Activated CD4-positive, alpha-beta T cell treated with anti-CD3 and anti-CD28 coated beads for 48 hours (primary cell): ENCODE measurements at regions not wholly inside any gene's neighbourhood (a gene's known extent, or its start where the extent isn't known, plus 50 kb on each side); places are given as distances from the start of the nearest gene placed in this dataset.

ENCODE experiments used
- DNase-seq: peaks from one replicate; pipeline ENCODE4 v3.0.0-alpha.2; 2020

DNA sequence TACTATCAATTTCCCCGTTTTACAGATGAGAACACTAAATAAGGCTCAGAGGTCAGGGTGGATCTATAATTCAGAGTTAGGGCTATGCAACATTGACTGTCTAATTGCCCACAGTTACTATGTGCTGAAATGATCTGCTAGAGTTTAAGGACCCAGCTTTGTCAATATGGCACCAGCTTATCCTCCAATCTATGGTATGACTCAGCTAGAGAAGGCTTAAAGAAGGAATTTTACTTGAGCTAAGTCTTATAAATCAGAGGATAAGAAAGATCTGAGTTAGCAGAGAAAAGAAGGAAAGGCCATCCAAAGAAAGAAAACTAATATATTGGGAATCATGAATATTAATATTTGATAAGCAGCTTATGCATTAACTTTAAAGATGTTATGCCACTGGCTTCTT is 78.1 kb downstream of the ASB9 start:
- no peak for DNase-seq

- no peak for DNase-seq
Measured at GRCh38 chrX:15188039-15188438, 81.8 kb downstream of the ASB9 start.

DNA sequence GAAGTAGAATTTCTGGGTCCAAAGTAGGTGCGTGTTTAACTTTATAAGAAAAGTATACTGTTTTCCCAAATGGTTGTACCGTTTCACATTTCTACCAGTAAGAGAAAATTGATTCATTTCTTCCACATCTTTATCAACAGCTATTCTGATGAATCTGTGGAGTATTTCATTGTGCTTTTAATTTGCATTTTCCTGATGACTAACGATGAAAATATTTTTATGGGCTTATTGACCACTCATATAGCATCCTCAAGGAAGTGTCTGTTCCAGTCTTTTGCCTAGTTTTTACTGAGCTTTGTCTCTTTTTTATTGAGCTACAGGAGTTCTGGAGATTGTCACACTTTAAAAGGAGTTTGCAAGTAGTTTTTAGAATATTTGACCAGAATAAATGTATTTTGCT is 92.6 kb downstream of the ASB9 start:
- no peak for DNase-seq

DNA sequence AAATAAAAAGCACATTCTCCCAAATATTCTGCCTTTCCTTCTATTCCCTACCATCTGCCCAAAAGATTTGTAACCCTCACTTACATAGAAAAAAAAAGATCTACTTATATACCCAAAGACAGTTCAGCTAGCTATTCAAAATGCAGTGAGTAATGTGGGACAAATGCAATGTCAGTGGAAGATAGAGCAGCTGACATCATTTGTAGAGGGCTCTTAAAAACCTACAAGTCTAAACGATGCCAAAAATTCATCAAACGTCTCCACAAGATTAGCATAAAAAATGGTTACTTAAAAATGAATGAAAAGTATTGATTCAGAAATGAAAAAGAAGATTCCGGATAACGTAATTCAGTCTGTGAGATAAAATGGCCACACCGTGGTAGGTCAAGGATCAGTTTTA is 96.5 kb downstream of the ASB9 start:
- DNase-seq: no peak

GRCh38 chrX:15170927-15171326 is 99.0 kb downstream of the ASB9 start:
- no peak for DNase-seq

DNA sequence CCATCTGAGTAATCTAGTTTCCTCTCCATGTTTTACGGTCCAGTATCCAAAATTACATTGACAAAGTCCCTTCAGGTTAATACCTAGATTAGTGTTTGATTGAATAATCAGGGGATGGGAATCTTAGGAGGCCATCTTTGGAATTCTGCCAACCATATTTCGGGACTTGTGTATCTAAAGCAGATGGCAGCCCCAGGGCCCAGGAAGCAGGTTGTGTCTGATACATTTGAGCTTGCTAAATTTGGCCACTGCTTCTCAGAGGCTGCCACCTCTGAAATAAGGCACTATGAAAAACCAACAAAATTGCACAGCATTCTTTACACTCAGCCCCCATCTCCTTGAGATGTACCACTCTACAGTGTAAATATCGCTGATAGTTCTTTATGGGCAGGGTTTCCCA is 102.1 kb downstream of the ASB9 start:
- DNase-seq: no peak

DNA sequence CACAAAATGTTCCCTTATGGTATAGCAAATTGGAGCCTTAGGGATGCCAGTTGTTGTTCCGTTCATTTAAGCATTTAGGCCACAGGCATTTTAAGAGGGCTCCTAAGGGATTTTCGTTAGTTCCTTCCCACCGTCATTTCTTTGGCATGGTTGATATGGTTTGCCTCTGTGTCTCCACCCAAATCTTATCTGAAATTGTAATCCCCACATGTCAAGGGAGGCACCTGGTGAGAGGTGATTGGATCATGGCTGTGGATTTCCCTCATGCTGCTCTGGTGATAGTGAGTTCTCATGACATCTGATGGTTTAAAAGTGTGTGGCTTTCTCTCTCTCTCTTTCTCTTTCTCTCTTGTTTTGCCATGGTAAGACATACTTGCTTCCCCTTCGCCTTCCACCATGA is 104.1 kb downstream of the ASB9 start:
- DNase-seq: no peak

GRCh38 chrX:15163131-15163530 is 106.8 kb downstream of the ASB9 start:
- DNase-seq: no peak

DNA sequence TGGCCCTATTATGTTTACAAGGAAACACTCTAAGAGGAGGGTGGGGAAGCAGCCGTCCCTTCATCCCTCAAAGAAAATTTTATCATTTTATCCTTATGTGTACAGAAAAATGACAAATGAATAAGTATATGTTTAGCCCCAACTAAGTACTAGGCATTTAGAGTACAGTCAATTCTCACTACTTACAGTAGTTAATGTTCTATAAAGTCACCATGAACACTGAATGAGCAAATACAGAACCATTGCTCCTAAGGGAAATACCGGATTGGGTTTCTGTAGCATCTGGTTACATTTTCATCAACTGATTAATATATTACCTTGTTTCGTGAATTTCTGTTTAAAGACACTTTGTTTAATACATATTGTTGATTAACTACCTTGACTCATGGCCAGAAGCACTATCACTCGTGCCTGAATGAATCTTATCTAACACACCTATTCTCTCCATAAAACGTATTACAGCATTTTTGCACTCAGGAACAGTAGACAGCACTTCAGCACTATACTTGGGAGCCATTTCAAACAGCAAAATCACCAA is 109.3 kb downstream of the ASB9 start:
- no peak for DNase-seq

- DNase-seq: peak; percentile 35
Measured at GRCh38 chrX:15158736-15159406, 111.0 kb downstream of the ASB9 start.

DNA sequence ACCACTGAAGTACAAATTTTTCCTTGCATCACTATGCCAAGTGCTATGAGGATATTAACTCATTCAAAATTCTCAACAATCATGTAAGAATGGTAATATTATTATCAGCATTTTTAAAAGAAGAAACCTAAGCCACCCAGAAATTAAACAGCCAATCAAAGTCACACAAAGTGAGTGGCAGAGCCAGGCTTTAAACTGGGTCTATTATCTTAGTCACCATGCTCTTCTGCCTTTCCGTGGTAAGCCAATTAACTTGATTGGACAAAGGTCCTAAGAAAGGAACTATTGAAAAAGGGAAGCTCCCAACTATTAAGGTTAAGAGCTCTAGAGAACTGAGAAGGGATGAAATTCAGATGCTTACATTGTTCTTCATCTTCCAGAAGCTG is 111.5 kb downstream of the ASB9 start:
- no peak for DNase-seq

DNA sequence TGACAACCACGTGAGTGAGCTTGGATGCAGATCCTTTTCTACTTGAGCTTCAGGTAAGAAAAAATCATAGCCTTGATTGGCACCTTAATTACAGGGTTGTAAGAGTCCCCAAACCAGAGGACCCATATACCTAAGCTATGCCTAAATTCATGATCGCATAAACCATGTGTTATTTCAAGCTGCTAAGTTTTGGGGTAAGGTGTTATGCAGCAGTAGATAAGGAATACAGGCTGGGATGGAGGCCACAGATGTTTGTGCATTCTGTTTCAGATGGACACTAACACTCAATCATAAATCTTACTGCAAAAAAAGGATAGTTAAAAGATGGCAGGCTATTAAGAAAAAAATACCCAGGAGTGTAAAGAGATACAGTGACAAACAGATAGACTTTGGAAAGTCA is 112.3 kb downstream of the ASB9 start:
- DNase-seq: no peak

DNA sequence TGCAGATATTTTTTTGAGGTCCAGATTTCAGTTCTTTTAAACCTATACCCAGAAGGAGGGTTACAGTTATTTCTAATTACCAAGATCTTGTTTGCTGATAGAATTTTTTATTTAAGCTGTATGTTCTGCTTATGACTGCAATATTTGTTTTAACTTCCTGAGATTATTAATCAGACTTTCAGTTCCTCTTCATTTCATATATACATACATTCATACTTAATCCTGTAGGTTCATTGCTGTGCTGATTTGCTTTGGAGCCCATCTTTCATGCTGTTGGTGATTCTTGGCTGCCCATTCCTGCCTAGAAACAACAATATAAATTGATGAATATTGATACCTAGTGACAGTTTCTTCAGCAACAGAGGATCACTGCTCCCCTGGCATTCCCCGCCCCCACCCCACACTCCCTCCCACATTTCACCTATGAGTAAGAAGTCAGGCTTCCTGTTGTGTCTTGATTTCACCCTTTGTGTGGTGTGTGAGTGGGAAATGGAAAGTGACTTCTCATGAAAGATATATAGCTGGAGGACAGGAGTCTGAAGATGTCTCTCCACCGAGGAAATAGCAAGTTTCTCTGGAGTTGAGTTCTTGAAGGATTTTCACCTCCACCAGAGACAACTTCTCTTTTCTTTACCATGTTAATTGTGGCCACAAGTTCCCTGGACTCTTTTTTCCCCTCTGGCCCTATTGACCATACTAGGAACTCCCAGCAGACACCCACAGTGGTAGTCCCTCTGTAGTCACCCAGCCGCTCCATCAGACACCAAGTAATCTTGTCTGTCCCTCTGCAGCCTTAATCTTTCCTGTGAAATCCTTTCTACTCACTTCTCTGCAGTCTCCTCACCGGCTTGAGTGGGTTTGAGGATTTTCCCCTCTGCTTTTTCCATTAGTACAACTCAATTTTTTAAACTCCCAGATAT is 118.4 kb downstream of the ASB9 start:
- peak; percentile 26 for DNase-seq

DNA sequence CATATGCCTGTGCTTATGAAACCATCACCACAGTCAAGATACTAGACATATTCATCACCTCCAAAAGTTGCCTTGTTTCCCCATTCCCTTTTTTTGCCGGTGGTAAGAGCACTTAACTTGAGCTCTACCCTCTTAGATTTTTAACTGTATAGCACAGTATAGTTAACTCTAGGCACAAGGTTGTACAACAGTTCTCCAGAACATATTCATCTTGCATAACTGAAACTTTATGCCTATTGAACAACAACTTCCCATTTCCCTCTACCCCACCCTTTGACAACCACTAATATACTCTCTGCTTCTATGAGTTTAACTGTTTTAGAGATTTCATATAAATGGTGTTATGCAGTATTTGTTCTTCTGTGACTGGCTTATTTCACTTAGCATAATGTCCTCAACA is 119.3 kb downstream of the ASB9 start:
- no peak for DNase-seq

- DNase-seq: peak; percentile 45
Measured at GRCh38 chrX:15146515-15146914, 123.4 kb downstream of the ASB9 start.

- no peak for DNase-seq
Measured at GRCh38 chrX:15143825-15144121, 126.1 kb downstream of the ASB9 start.

- peak; percentile 66 for DNase-seq
Measured at GRCh38 chrX:15143050-15143824, 126.6 kb downstream of the ASB9 start.

- no peak for DNase-seq
Measured at GRCh38 chrX:15142084-15142715, 127.7 kb downstream of the ASB9 start.

DNA sequence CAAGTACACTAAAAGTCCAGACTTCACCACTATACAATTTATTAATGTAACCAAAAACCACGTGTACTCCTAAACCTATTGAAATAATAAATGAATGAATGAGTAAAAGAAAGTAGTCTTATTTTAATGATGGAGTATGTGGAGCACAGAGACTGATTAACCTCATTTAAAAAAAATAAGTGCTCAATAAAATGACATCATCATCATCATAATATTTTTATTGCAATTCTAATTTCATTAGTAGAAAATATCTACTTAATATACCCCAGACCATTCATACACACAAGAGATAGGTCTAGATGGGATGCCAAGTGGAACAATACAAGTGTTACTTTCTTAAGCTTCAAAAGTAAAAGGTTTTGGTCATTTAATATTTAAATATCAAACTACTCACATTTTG is 133.1 kb downstream of the ASB9 start:
- DNase-seq: no peak

DNA sequence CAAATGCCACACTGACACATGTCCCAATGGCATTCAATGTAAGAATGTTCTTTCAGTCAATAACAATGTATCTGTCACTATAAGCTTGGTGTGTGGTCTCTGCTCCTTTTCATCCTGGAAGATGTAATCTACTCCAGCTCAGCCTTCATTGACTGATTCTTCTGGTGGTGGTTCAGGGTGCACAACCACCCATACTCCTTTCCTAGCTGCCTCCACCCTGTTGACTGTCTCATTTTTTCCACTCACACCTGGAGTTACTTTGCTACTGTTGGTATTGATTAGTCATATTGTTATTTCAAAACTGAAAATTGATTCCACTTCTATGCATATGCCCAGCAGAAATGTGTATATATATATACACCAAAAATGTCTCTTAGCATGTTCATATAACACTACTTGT is 140.5 kb downstream of the ASB9 start:
- DNase-seq: no peak

- no peak for DNase-seq
Measured at GRCh38 chrX:15128861-15129260, 141.0 kb downstream of the ASB9 start.

DNA sequence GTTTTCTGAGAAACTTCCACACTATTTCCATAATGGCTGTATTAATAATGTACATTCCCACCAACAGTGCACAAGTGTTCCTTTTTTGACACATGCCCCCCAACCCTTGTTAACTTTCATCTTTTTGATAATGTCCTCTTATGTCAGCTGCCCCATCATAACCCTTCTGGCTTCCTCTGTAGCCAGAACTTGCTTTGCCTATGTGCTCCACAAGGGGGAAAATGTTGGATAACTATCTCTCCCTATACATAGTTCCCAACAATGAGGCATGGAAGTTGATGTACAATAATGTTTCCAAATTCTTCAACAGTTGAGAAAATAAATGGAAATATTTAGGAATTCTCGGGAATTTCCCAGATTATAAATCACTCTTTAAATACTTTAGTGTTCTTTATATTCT is 142.9 kb downstream of the ASB9 start:
- no peak for DNase-seq

DNA sequence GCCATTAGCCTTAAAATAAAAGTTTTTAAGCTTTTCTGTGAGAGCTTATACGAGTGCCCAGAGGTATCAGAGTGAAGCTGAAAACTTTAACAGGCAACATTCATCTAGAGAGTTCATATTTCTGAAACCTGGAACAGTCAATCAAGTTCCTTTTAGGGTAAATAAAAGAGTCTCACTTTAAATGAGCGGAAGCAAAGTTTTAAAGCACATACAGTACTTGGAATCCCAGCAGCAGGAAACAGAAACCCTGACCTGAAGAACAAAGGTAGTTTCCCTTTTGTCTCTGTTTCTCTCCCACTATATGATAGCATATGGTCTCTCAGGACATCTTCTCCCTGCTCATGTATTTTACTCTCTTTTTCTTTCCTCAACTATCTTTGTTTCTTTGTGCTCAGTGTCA is 153.0 kb downstream of the ASB9 start:
- no peak for DNase-seq
